H1 (cell line): ENCODE measurements at regions not wholly inside any gene's neighbourhood (a gene's known extent, or its start where the extent isn't known, plus 50 kb on each side); places are given as distances from the start of the nearest gene placed in this dataset.
A peak's percentile ranks its signal among the peaks of the same experiment; 100 is the strongest.

Experiments
- CHD1 ChIP-seq: IDR thresholded peaks from 2 replicates; pipeline ENCODE4 v1.6.1; 2012; ENCODE audit warnings: low read depth, low read length, improper control_type of control experiment
- CHD7 ChIP-seq: fragments of 300-600 bp; sonication (generic); IDR thresholded peaks from 2 replicates; pipeline ENCODE4 v1.7.1; 2012; ENCODE audit warnings: low read length, moderate library complexity, mild to moderate bottlenecking, inconsistent platforms; ENCODE audit not compliant: insufficient replicate concordance
- EZH2 ChIP-seq: fragments of 200-600 bp; sonication (generic); IDR thresholded peaks from 2 replicates; pipeline ENCODE4 v1.7.1; 2012; ENCODE audit warnings: low read depth, mild to moderate bottlenecking, moderate library complexity, low read length, inconsistent platforms; ENCODE audit not compliant: severe bottlenecking
- GTF2F1 ChIP-seq: IDR thresholded peaks from 2 replicates; pipeline ENCODE4 v1.6.1; 2012; ENCODE audit warnings: low read depth, low read length, improper control_type of control experiment, borderline replicate concordance
- JUND ChIP-seq: IDR thresholded peaks from 2 replicates; pipeline ENCODE4 v1.6.1; 2011; ENCODE audit warnings: mild to moderate bottlenecking, improper control_type of control experiment, low read length
- POLR2A ChIP-seq, 2 experiments: IDR thresholded peaks; 1 replicate in 1 of 2; 2 replicates in 1 of 2; pipeline ENCODE4 v1.6.1; 2011; ENCODE audit warnings: low read depth in 2 of 2, low read length in 2 of 2, mild to moderate bottlenecking in 2 of 2; ENCODE audit errors: control extremely low read depth in 1 of 2
- POLR2AphosphoS5 ChIP-seq: IDR thresholded peaks from 2 replicates; pipeline ENCODE4 v1.6.1; 2011; ENCODE audit warnings: low read depth, low read length
- RAD21 ChIP-seq, 2 experiments: IDR thresholded peaks in 1 of 2; conservative IDR thresholded peaks in 1 of 2; 2 replicates each; pipeline ENCODE4 v1.6.1; 2011; ENCODE audit warnings: low read depth in 2 of 2, low read length in 2 of 2, improper control_type of control experiment in 1 of 2, inconsistent platforms in 1 of 2, mild to moderate bottlenecking in 1 of 2, moderate library complexity in 1 of 2
- TBP ChIP-seq: IDR thresholded peaks from 2 replicates; pipeline ENCODE4 v1.6.1; 2011; ENCODE audit warnings: low read depth, low read length, improper control_type of control experiment
- YY1 ChIP-seq: IDR thresholded peaks from 2 replicates; pipeline ENCODE4 v1.6.1; 2011; ENCODE audit warnings: low read depth, mild to moderate bottlenecking, low read length
- TF ChIP-seq, protein P1 (sequence below), 3 experiments: IDR thresholded peaks; 1 replicate in 2 of 3; 2 replicates in 1 of 3; pipeline versions ENCODE4 v1.5.1 to v1.6.1; 2011; ENCODE audit warnings: low read length in 3 of 3, mild to moderate bottlenecking in 3 of 3, inconsistent platforms in 2 of 3, low read depth in 1 of 3, moderate library complexity in 1 of 3; ENCODE audit not compliant: insufficient read depth in 1 of 3; ENCODE audit errors: control extremely low read depth in 1 of 3
- TF ChIP-seq, protein P2 (sequence below): IDR thresholded peaks from 2 replicates; pipeline ENCODE4 v1.6.1; 2011; ENCODE audit warnings: low read length, improper control_type of control experiment

GRCh38 chr15:101121511-101122090, 130.2 kb downstream of the CHSY1 start:
- TF ChIP-seq, protein P1, sequence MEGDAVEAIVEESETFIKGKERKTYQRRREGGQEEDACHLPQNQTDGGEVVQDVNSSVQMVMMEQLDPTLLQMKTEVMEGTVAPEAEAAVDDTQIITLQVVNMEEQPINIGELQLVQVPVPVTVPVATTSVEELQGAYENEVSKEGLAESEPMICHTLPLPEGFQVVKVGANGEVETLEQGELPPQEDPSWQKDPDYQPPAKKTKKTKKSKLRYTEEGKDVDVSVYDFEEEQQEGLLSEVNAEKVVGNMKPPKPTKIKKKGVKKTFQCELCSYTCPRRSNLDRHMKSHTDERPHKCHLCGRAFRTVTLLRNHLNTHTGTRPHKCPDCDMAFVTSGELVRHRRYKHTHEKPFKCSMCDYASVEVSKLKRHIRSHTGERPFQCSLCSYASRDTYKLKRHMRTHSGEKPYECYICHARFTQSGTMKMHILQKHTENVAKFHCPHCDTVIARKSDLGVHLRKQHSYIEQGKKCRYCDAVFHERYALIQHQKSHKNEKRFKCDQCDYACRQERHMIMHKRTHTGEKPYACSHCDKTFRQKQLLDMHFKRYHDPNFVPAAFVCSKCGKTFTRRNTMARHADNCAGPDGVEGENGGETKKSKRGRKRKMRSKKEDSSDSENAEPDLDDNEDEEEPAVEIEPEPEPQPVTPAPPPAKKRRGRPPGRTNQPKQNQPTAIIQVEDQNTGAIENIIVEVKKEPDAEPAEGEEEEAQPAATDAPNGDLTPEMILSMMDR (IDR thresholded peaks at IDR 0.05; ENCODE audit: control extremely low read depth in 1 of 3, insufficient read depth in 1 of 3, low read depth in 1 of 3, low read length in 3 of 3): peak; percentile 18 to 34 (median 32); a peak in 3 of 4 replicates
- TF ChIP-seq TBP: no peak
- TF ChIP-seq, protein P2, sequence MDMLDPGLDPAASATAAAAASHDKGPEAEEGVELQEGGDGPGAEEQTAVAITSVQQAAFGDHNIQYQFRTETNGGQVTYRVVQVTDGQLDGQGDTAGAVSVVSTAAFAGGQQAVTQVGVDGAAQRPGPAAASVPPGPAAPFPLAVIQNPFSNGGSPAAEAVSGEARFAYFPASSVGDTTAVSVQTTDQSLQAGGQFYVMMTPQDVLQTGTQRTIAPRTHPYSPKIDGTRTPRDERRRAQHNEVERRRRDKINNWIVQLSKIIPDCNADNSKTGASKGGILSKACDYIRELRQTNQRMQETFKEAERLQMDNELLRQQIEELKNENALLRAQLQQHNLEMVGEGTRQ: no peak
- TF ChIP-seq JUND: no peak
- TF ChIP-seq GTF2F1: no peak
- TF ChIP-seq CHD1: no peak
- peak; percentile 38 to 49 for TF ChIP-seq RAD21 (IDR thresholded peaks at IDR 0.05 in 1 of 2, conservative IDR thresholded peaks at IDR 0.05 in 1 of 2; ENCODE audit: low read depth in 2 of 2, low read length in 2 of 2)
- no peak for TF ChIP-seq POLR2A (IDR thresholded peaks at IDR 0.05; ENCODE audit: control extremely low read depth in 1 of 2, low read depth in 2 of 2, low read length in 2 of 2)
- no peak for TF ChIP-seq POLR2AphosphoS5
- TF ChIP-seq EZH2: no peak
- no peak for TF ChIP-seq CHD7
- TF ChIP-seq YY1: no peak
